Neural cell (in vitro differentiated cells): ENCODE measurements at regions not wholly inside any gene's neighbourhood (a gene's known extent, or its start where the extent isn't known, plus 50 kb on each side); places are given as distances from the start of the nearest gene placed in this dataset.

ENCODE experiments used
- H2AFZ ChIP-seq: fragments of 200-600, 300-800 bp; sonication (generic), shearing (Covaris generic); 2 replicates; pipeline ENCODE4 v1.6.0; 2014; ENCODE audit warnings: low read depth, mild to moderate bottlenecking, antibody characterized with exemption, low read length, moderate library complexity
- H3F3A ChIP-seq: fragments of 200-600 bp; shearing (Covaris generic); 2 replicates; pipeline ENCODE4 v1.6.1; 2016; ENCODE audit warnings: mild to moderate bottlenecking, moderate library complexity, mixed read lengths, antibody characterized with exemption, low read length; ENCODE audit not compliant: insufficient read depth, poor library complexity, severe bottlenecking
- H3K27ac ChIP-seq: fragments of 200-600, 300-800 bp; sonication (generic), shearing (Covaris generic); 2 replicates; pipeline ENCODE4 v1.5.1; 2014; ENCODE audit warnings: mild to moderate bottlenecking, low read length, moderate library complexity
- H3K27me3 ChIP-seq: fragments of 300-800, 200-600 bp; sonication (generic), shearing (Covaris generic); 2 replicates; pipeline ENCODE4 v1.6.0; 2014; ENCODE audit warnings: mild to moderate bottlenecking, low read depth, low read length, moderate library complexity; ENCODE audit not compliant: insufficient read depth
- H3K36me3 ChIP-seq: fragments of 300-800, 200-600 bp; sonication (generic), shearing (Covaris generic); 2 replicates; pipeline ENCODE4 v1.5.1; 2014; ENCODE audit warnings: mild to moderate bottlenecking, antibody characterized with exemption, low read length, moderate library complexity; ENCODE audit not compliant: insufficient read depth
- H3K4me2 ChIP-seq: fragments of 300-800, 200-600 bp; sonication (generic), shearing (Covaris generic); 2 replicates; pipeline ENCODE4 v1.6.0; 2014; ENCODE audit warnings: mild to moderate bottlenecking, low read length
- H3K4me3 ChIP-seq: fragments of 300-800, 200-600 bp; sonication (generic), shearing (Covaris generic); 2 replicates; pipeline ENCODE4 v1.5.1; 2014; ENCODE audit warnings: mild to moderate bottlenecking, low read length, moderate library complexity
- H3K79me2 ChIP-seq: fragments of 200-600 bp; shearing (Covaris generic); replicated peaks from 2 replicates; pipeline ENCODE4 v1.6.0; 2014; ENCODE audit warnings: mild to moderate bottlenecking, low read length, moderate library complexity; ENCODE audit not compliant: insufficient read depth
- H3K9ac ChIP-seq: fragments of 300-800, 200-600 bp; sonication (generic), shearing (Covaris generic); 2 replicates; pipeline ENCODE4 v1.6.1; 2016; ENCODE audit warnings: mild to moderate bottlenecking, low read length, mixed read lengths
- H3K9me2 ChIP-seq: fragments of 200-600 bp; shearing (Covaris generic); 2 replicates; pipeline ENCODE4 v1.6.1; 2016; ENCODE audit warnings: mild to moderate bottlenecking, low read length, mixed read lengths; ENCODE audit not compliant: insufficient read depth
- H3K9me3 ChIP-seq: fragments of 200-600, 300-800 bp; sonication (generic), shearing (Covaris generic); 2 replicates; pipeline ENCODE4 v1.6.1; 2016; ENCODE audit warnings: mild to moderate bottlenecking, mixed run types, low read length, moderate library complexity, mixed read lengths
- H4K20me1 ChIP-seq: fragments of 200-600 bp; shearing (Covaris generic); 2 replicates; pipeline ENCODE4 v1.6.1; 2016; ENCODE audit warnings: mild to moderate bottlenecking, mixed run types; ENCODE audit not compliant: insufficient read depth
- CTCF ChIP-seq: fragments of 450-650 bp; IDR thresholded peaks from 2 replicates; pipeline ENCODE4 v1.5.1; 2014; ENCODE audit warnings: antibody characterized with exemption, mild to moderate bottlenecking, moderate library complexity; ENCODE audit not compliant: poor library complexity, severe bottlenecking
- EP300 ChIP-seq: fragments of 450-650 bp; conservative IDR thresholded peaks from 2 replicates; pipeline ENCODE4 v1.6.1; 2014; ENCODE audit warnings: antibody characterized with exemption, mild to moderate bottlenecking, moderate library complexity; ENCODE audit not compliant: poor library complexity, severe bottlenecking
- EZH2 ChIP-seq: fragments of 200-600, 300-800 bp; shearing (Covaris generic), sonication (generic); IDR thresholded peaks from 2 replicates; pipeline ENCODE4 v1.6.1; 2014; ENCODE audit warnings: antibody characterized with exemption, low read length, borderline replicate concordance, mild to moderate bottlenecking; ENCODE audit not compliant: insufficient read depth, poor library complexity, severe bottlenecking
- MXI1 ChIP-seq: fragments of 450-650 bp; conservative IDR thresholded peaks from 2 replicates; pipeline ENCODE4 v1.6.1; 2014; ENCODE audit warnings: antibody characterized with exemption, mild to moderate bottlenecking; ENCODE audit not compliant: poor library complexity, severe bottlenecking
- POLR2AphosphoS5 ChIP-seq: IDR thresholded peaks from 2 replicates; pipeline ENCODE4 v1.6.1; 2012
- RAD21 ChIP-seq: fragments of 450-650 bp; conservative IDR thresholded peaks from 2 replicates; pipeline ENCODE4 v1.6.1; 2014; ENCODE audit warnings: antibody characterized with exemption, mild to moderate bottlenecking, moderate library complexity
- SMC3 ChIP-seq: fragments of 450-650 bp; conservative IDR thresholded peaks from 2 replicates; pipeline ENCODE4 v1.6.1; 2014; ENCODE audit warnings: antibody characterized with exemption, mild to moderate bottlenecking, moderate library complexity; ENCODE audit not compliant: poor library complexity
- TAF1 ChIP-seq: IDR thresholded peaks from 2 replicates; pipeline ENCODE4 v1.6.1; 2012; ENCODE audit warnings: low read depth
- TF ChIP-seq, protein P1 (sequence below): IDR thresholded peaks from 2 replicates; pipeline ENCODE4 v1.6.1; 2012; ENCODE audit warnings: borderline replicate concordance

DNA sequence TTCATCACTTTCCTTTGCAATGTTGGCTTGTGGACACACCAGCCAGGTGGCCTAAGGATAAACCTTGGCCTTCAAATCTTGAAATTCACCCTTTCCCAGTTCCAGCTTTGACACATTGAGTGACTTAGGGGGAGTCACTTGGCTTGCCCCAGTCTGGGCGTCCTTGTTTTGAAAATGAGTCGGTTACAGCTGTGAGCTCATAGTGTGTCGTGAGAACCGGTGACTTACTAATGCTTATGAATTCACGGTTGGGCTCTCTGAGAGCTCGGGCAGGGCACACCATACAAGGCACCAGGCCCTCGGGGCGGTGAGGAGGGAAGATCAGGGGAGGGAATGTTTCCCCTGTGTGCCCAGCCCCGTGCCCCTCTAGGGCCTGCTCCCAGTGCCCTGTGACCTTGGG is 126.9 kb upstream of the TMPRSS2 start:
- no peak overlapping the region for H3K4me3 ChIP-seq
- H3F3A ChIP-seq = no peaks in the 10 kb centered on the region
- no peaks in the 10 kb centered on the region for H4K20me1 ChIP-seq
- no peak overlapping the region for H3K4me2 ChIP-seq
- H3K27me3 ChIP-seq = no peaks in the 10 kb centered on the region
- H3K27ac ChIP-seq = no peak overlapping the region
- H2AFZ ChIP-seq = no peak overlapping the region
- H3K9ac ChIP-seq = no peak overlapping the region
- H3K9me3 ChIP-seq = no peaks in the 10 kb centered on the region
- H3K9me2 ChIP-seq = no peaks in the 10 kb centered on the region
- H3K36me3 ChIP-seq = no peaks in the 10 kb centered on the region
- TF ChIP-seq EP300 (no peak), RAD21 (no peak), TAF1 (no peak), CTCF (no peak), MXI1 (no peak), POLR2AphosphoS5 (no peak), EZH2 (no peak), SMC3 (no peak)
- TF ChIP-seq, protein P1, sequence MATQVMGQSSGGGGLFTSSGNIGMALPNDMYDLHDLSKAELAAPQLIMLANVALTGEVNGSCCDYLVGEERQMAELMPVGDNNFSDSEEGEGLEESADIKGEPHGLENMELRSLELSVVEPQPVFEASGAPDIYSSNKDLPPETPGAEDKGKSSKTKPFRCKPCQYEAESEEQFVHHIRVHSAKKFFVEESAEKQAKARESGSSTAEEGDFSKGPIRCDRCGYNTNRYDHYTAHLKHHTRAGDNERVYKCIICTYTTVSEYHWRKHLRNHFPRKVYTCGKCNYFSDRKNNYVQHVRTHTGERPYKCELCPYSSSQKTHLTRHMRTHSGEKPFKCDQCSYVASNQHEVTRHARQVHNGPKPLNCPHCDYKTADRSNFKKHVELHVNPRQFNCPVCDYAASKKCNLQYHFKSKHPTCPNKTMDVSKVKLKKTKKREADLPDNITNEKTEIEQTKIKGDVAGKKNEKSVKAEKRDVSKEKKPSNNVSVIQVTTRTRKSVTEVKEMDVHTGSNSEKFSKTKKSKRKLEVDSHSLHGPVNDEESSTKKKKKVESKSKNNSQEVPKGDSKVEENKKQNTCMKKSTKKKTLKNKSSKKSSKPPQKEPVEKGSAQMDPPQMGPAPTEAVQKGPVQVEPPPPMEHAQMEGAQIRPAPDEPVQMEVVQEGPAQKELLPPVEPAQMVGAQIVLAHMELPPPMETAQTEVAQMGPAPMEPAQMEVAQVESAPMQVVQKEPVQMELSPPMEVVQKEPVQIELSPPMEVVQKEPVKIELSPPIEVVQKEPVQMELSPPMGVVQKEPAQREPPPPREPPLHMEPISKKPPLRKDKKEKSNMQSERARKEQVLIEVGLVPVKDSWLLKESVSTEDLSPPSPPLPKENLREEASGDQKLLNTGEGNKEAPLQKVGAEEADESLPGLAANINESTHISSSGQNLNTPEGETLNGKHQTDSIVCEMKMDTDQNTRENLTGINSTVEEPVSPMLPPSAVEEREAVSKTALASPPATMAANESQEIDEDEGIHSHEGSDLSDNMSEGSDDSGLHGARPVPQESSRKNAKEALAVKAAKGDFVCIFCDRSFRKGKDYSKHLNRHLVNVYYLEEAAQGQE = no peak
- H3K79me2 ChIP-seq = no peaks in the 10 kb centered on the region

- TF ChIP-seq CTCF = no peak
- TF ChIP-seq, protein P1 = no peak
- no peak for TF ChIP-seq SMC3
- TF ChIP-seq TAF1 = no peak
- no peak for TF ChIP-seq MXI1
- no peak for TF ChIP-seq RAD21
- no peak for TF ChIP-seq POLR2AphosphoS5
- no peak for TF ChIP-seq EP300
- no peak for TF ChIP-seq EZH2
- Histone ChIP-seq H3K27me3 (no peaks in the 10 kb centered on the region), H3K27ac (no peak overlapping the region), H3K36me3 (no peaks in the 10 kb centered on the region), H3K4me3 (no peak overlapping the region), H3K4me2 (no peak overlapping the region), H2AFZ (no peak overlapping the region), H3K79me2 (no peaks in the 10 kb centered on the region), H3K9me3 (no peaks in the 10 kb centered on the region), H3F3A (no peaks in the 10 kb centered on the region), H4K20me1 (no peaks in the 10 kb centered on the region), H3K9ac (no peak overlapping the region), H3K9me2 (no peaks in the 10 kb centered on the region)
Observed at GRCh38 chr21:41634211-41634694, 126.3 kb upstream of the TMPRSS2 start.
